PFSK-1 (cell line): ENCODE measurements at regions not wholly inside any gene's neighbourhood (a gene's known extent, or its start where the extent isn't known, plus 50 kb on each side); places are given as distances from the start of the nearest gene placed in this dataset.

Experiments used
- FOXP2 ChIP-seq: optimal IDR thresholded peaks from 2 replicates; pipeline ENCODE3; 2011; ENCODE audit warnings: borderline replicate concordance, control low read depth, inconsistent platforms; ENCODE audit not compliant: insufficient read depth; ENCODE audit errors: extremely low read length, extremely low read depth
- POLR2AphosphoS5 ChIP-seq: IDR thresholded peaks from 2 replicates; pipeline ENCODE4 v1.6.1; 2012; ENCODE audit warnings: low read depth, mild to moderate bottlenecking, control low read depth, low read length, moderate library complexity
- REST ChIP-seq, 2 experiments: IDR thresholded peaks; 2 replicates each; pipeline versions ENCODE4 v1.6.1 to v1.8.0; 2011 to 2012; ENCODE audit warnings: low read depth in 2 of 2, low read length in 2 of 2, control low read depth in 1 of 2, inconsistent platforms in 1 of 2, mild to moderate bottlenecking in 1 of 2, moderate library complexity in 1 of 2; ENCODE audit not compliant: insufficient read depth in 1 of 2
- SIN3A ChIP-seq: IDR thresholded peaks from 2 replicates; pipeline ENCODE4 v1.6.1; 2012; ENCODE audit warnings: mild to moderate bottlenecking, low read length, moderate library complexity, borderline replicate concordance; ENCODE audit not compliant: insufficient read depth
- TAF1 ChIP-seq: IDR thresholded peaks from 2 replicates; pipeline ENCODE4 v1.6.1; 2012; ENCODE audit warnings: low read length, control low read depth, borderline replicate concordance; ENCODE audit not compliant: insufficient read depth

GRCh38 chr6:23213193-23213592 lies 643.8 kb downstream of the HDGFL1 start:
- TF ChIP-seq TAF1 (no peak), POLR2AphosphoS5 (no peak), SIN3A (no peak), REST (IDR thresholded peaks at IDR 0.05; ENCODE audit: insufficient read depth in 1 of 2, low read depth in 2 of 2, low read length in 2 of 2) (no peak), FOXP2 (no peak)

GRCh38 chr6:23213651-23214050 lies 644.3 kb downstream of the HDGFL1 start:
- TF ChIP-seq POLR2AphosphoS5 = no peak

GRCh38 chr6:23218751-23219150 lies 649.4 kb downstream of the HDGFL1 start:
- TF ChIP-seq TAF1 (no peak), POLR2AphosphoS5 (no peak), REST (IDR thresholded peaks at IDR 0.05; ENCODE audit: insufficient read depth in 1 of 2, low read depth in 2 of 2, low read length in 2 of 2) (no peak), FOXP2 (no peak), SIN3A (no peak)

- no peak for TF ChIP-seq SIN3A
Observed at GRCh38 chr6:23222724-23223123, 653.4 kb downstream of the HDGFL1 start.

- TF ChIP-seq TAF1 (no peak), REST (IDR thresholded peaks at IDR 0.05; ENCODE audit: insufficient read depth in 1 of 2, low read depth in 2 of 2, low read length in 2 of 2) (no peak), POLR2AphosphoS5 (no peak), SIN3A (no peak), FOXP2 (no peak)
Observed at GRCh38 chr6:23224540-23224939, 655.2 kb downstream of the HDGFL1 start.

- TF ChIP-seq FOXP2 (no peak), POLR2AphosphoS5 (no peak), SIN3A (no peak), TAF1 (no peak), REST (IDR thresholded peaks at IDR 0.05; ENCODE audit: insufficient read depth in 1 of 2, low read depth in 2 of 2, low read length in 2 of 2) (no peak)
Observed at GRCh38 chr6:23228439-23229024, 659.2 kb downstream of the HDGFL1 start.
